Activated CD4-positive, alpha-beta T cell treated with anti-CD3 and anti-CD28 coated beads, Interleukin-2, amount 50 U/mL, for 24 hours (primary cell): ENCODE measurements at regions not wholly inside any gene's neighbourhood (a gene's known extent, or its start where the extent isn't known, plus 50 kb on each side); places are given as distances from the start of the nearest gene placed in this dataset.

Experiments used
- DNase-seq, 2 donors: peaks; one replicate each; pipeline ENCODE4 v3.0.0-alpha.2; 2020; ENCODE audit warnings: low read depth in 1 of 2, low spot score in 1 of 2

DNA sequence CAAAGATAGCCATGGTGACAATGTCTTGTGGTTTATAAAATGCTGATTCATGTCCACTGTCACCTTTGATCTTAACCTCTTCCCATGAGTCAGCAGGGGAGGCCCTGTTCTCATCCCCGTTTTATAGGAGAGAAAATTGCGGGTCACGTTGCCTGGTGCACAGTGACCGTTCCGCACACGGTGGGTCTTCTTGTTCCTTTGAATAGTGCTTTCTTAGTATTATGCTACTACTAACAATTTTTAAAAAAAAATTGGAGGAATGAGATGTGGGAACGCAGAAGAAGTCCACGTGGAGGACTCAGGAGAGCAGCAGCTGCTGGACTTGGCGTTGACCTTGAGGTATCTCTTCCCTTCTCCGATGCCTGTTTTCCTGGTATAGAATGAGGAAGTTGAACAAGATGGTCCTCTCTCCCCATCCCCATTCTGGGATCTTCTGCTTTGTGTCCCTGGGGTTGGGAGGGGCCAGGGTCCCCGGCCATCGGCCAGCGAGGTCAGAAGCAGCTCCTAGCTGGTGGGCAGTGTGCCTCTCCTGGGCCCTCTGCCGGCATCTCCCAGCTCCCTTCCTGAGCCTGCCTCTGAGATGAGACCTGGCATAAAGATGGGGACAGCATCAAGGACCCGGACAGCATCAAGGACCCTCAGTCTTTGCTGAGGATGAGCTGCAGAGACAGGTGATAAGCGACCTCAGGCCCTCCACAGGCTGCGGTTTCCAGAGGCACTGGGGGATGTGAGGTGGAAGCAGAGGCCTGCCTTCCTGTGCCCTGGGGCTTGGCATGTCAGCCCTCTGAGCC, 143.9 kb downstream of the C9orf50 start:
- no peak for DNase-seq

DNA sequence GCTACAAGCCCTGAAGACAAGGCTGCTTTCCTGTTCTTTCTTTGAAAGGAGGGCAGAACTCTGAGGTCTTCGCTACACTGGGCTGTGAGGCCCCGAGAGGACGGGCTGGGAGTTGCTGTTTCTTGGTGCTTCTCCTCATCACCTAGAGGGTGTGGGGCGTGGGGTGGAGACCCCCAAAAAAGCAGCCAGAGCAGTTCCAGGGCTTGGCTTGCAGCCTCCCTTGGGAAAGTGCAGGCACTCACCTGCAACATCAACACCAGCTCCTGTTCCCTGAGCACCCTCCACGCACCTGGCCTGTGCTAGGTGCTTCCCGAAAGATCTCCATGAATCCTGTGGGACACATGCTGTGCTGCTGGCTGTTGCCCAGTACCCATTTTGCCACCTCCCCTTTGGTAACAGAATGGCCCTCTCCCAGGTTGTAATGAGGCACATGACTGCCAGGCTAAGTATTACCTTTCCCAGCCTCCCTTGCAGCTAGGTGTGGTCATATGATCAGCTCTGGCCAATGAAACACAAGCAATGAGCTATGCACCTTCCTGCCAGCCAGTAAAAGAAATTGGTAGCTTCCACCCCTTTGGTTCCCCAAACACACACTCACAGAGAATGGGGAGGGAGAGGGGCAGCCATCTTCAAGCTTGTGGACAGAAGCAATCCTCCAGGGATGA, 146.0 kb downstream of the C9orf50 start:
- no peak for DNase-seq

DNA sequence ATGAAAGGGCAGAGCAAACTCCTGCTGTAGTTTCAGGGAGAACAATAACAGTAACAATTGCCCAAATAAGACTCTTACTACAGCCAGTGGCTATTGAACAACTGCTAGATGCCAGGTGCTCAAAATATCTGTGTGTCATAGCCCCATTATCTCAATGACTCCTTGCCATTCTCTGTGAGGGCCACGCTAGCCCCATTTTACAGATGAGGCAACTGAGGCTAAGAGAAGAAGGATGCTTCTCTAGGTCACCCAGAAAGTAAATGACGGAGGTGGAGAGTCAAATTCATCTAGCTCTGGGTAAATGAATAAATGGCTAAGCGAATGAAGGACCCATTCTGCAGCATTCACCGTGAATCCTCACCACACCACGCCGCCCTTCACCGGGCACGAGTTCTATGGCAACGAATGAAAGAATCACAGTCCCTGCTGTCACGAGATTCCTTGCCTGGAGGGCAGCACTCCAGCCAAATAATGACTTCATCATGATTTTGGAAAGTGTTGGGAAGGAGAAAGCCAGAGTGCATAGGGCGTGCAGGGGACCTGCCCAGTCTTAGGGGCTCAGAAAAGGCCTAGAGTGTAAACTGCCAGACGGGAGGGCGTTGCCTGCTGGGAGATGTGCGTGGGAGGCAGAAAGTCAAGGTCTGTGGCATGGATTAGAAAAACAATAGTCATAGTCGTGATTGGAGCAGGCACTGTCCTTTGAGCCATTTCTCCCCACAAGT, 147.2 kb downstream of the C9orf50 start:
- no peak for DNase-seq

DNA sequence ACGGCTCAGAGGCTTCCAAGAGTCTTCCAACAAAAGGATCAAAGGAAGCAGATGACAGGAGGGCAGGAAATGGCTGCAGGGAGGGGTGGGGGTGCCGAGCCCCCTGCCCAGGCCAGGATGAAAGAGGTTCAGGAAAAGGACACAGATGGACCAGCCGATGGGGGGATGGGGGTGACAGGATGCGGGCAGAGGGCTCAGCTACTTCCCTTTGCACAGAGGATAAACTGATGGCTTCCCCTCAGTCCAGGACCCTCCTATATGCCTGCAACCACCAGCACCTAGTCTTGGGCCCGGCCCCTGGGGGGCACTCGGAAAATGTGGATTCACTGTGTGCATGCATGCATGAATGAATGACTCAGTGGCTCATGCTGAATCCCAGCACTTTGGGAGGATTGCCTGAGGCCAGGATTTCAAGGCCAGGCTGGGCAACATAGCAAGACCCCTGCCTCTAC, 148.2 kb downstream of the C9orf50 start:
- DNase-seq = no peak

DNA sequence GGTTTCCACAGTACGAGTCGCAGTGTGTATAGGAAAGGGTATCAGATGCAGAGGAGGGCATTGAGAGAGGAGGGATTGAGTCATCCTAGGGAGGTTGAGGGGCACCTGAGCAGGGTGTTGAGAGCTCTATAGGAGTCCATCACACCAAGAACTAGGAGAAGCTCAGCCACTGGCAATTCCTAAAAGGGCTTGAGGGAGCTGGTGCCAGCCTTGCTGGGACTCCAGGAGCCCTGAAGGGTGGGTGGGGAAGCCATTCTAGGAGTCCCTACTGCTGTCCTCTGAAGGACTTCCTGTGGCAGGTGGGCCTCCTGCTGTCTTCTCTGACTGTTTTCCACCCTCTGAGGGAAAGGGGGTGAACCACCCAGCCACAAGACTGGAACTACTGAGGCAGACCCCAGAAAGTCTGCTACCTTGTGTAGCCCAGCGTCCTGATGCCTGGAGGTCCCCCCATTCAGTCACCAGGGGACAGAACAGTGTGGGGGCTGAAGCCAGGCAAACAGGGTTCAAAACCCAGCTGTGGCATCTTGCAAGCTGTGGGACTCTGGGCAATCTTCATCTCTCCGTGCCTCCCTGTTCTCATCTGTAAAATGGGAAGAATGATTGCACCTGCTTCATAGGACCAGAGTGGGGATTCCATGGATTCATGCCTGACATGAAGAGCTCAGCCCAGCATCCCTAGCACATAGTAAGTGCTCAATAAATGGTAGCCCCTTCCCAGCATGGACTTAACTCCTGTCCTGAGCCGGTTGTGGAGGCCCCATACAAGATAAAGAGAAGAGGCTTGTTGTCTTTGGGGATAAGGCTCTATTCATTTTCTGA, 149.5 kb downstream of the C9orf50 start:
- DNase-seq = no peak

DNA sequence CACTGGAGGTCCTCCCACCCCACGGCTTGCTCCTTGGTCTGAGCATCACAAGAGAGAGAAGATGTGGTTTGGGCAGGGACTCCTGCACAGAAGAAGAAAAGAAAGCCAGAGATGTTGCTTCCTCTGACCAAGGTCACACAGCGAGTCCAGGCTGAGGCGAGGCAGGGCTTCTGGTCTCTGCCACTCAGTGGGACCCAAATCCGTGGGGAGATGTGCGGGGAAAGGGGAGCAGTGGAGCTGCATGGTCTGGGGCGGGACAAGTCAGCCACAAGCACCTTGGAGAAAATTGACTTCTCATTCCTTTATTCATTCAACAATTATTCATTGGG, 150.9 kb downstream of the C9orf50 start:
- no peak for DNase-seq

DNA sequence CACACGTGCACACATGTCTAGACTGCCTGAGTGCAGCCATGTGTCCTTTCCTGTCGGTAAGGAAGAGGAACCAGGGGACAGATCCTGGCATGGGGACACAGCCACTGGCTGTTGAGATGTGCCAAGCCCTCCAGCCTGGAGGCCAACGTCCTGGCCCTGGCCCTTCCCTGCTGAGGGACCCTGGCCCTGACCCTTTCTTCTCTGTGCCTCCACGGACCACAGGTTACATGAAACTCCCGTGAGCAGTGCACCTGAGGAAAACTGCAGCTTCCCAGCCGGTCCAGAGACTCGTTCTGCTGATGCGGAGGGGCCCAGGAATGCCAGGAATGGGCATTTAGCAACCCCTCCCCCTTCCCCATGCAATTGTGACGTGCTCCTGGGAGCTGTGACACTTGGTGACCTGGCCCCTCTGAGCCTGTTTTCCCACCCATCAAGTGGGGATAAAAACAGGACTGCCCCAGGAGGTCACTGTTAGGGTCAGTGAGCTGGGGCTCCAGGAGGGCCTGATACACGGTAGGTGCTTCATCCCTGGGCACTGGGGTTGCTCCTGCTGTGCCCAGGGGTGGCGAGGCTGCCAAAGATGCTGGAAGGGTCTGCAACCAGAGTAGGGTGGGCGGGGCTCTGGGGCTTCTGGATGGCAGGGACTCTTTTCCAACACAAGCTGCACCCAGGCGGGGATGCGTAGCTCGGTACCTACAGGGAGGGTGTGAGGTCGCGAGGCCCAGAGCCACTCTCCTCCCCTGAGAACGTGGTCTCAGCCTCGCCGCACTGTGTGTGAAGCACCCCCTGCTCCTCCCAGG, 151.5 kb downstream of the C9orf50 start:
- no peak for DNase-seq

DNA sequence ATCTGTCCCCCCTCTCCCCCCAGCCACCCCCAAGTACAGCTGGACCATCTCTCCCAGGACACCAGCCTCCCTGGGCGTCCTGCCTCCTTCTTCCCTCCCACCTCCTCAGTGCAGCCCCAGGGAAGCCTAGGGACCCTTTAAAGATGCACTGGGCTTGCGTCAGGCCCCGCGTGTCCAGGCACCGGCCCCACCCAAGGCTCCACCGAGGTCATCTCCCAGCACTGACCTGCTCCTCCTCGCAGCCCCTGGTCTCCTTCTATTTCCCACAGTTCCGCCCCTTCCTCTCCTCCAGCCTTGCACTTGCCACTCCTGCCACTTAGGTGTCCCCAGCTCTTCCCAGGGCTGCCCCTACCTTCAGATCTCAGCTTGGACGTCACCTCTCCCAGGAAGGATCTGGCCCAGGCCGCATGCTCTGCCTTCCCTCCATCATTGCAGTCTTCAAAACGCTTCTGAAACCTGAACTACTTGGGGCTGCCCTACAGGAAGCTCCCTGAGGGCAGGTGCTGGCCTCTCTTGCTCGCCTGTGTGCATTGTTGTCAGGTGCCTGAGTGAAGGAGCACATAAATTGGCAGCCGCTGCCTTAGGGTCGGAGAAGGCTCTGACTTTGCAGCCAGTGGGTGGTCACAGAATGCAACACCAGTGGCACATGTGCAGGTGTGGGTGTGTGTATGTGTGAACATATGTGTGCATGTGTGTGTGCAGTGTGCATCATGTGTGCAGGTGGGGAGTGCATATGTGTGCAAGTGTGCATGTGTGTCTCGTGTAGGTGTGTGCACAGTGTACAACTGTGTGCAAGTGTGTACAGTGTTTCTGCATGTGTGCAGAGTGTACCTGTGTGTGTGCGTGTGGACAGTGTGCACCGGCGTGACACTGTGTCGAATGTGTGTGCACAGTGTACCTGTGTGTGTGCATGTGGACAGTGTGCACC, 152.9 kb downstream of the C9orf50 start:
- DNase-seq = no peak

DNA sequence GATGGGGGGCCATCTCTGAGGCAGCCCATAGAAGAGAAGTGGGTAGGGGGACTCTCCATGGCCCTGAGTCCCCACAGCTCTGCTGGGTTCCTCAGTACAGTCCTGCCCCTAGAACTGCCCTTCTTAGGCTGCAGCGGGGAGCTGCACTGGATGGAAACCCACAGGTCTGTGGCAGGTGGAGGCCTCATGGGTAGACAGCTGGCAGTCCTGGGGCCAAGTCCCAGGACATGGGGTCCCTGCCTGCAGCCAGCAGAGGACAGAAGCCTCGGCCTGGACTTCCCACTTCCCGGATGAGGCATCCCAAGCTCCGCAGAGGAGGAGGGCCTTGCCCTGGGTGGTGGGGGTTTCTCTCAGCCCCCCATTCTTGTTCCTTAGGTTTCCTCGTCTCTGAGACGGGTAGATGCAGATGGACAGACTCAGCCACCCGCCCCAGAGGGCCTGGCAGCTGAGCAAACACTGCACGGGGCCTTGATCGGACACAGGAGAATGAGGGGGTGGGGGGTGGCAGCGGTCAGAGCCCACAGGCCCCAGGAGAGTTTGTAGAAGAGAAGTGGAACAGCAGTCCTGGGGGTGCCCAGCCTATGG, 153.8 kb downstream of the C9orf50 start:
- no peak for DNase-seq

DNA sequence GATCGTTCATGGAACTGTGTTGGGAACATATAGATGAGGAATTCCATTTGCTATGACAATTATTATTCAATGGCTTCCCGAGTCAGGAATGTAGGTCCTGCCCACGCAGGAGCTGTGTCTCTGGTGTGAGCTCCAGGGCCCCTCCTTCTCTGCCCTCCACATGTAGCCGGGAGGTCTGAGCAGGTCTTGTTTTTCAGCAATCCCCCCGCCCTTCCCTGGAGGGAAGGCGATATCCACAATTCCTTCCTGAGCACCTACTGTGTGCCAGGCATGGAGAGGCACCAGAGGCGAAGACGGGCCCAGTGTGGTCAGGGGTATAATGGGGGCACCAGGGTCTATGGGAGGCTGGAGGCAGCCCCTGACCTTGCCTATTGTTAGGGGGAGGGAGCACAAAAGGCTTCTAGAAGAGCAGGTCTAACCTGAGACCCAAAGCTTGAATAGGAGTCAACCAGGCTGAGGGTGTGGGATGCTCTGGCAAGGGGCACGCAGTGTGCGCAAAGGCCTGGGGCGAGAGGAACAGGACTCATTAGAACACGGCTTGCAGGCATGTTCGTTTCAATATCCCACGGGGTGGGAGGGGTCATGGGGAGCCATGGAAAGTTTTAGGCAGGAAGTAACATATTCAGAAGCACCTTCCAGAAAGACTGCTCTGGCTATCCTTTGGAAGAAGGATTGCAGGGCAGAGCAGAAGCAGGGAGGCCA, 154.9 kb downstream of the C9orf50 start:
- DNase-seq = no peak

DNA sequence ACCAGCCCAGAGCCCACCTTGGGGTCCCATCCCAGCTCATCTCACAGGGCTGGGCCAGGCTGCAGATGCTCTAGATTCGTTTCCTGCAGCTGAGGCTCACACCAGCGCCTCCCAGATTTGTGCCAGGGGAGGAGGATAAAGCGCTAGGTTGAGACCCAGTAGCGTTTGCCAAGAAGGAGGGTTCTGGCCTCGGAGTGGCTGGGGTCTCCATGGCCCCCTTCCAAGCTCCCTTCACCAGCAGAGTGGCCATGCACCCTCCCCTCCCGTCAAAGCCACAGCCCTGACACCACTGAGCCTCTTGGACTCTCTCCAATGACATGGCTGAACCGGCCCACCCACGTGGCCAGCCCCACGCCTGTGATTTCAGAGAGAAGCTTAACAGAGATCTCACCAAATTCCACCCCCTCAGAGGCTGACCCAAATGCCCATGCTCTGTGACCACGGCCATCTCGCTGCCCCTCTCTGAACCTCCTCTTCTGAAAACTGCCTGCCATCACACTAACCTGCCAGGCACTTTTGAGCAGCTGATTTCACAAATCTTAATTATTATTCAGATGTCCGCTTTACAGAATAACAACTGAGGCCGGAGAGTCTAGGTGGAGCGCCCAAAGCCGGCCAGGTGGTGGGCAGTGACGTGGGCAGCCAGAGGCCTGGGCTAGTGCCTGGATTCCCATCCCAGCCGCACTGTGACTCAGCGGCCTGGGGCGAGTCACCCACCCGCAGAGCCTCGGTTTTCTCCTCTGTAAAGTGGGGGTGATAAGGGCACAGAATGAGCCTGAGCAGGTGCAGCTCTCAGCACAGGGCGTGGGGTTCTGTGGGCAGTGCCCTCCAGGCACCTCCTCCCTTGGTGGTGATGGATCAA, 155.7 kb downstream of the C9orf50 start:
- DNase-seq = no peak

DNA sequence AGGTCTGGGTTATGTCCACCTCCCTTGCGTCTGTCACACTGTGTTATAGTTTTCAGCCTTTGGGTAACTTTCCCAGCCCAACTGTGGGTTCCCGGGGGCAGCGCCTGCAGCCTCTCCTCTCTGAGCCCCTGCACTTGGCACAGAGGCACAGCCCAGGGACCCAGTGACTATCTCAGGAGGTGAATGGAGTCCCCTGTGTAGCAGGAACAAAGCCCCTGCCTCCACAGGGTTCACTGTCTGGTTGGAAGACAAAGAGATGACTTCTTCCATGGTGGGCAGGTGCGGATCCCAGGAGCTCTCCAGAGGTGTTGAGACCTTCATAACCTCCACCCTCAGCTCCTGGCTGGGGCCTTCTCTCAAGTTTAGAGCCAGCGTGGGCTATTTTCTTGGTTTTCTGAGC, 156.9 kb downstream of the C9orf50 start:
- no peak for DNase-seq

DNA sequence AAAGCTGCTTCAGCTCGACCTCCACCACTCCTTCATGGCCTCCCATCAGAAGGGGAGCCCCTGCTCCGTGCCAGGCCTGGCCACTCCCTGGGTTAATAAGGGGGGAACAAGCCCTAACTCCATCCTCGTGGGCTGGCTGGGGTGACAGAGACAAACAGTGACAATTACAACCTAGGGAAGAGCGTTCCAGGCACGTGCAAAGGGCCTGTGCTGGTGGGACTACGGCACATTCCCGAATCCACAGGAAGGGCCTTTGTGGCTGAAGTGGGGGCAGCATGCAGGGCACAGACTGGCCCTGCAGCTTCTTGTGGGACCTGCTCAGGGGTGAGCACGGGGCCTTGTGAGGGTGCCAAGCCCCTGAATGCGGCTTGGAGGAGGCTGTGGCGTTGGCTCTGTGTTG, 157.4 kb downstream of the C9orf50 start:
- DNase-seq = no peak

DNA sequence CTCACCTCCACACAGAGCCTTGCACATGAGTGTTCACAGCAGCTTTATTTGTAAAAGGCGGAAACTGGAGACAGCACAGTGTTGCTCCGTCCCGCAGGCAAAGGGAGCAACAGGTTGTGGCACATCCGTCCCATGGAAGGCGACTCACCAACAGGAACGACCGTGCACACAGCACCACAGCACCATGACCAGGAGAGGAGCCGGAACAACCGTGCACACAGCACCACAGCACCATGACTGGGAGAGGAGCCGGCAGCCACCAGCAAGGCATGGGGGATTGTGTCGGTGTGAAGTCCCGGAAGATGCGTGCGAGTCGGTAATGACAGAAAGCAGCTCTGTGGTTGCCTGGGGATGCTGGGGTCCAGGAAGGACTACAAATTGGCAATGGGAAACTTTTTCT, 158.5 kb downstream of the C9orf50 start:
- no peak for DNase-seq

DNA sequence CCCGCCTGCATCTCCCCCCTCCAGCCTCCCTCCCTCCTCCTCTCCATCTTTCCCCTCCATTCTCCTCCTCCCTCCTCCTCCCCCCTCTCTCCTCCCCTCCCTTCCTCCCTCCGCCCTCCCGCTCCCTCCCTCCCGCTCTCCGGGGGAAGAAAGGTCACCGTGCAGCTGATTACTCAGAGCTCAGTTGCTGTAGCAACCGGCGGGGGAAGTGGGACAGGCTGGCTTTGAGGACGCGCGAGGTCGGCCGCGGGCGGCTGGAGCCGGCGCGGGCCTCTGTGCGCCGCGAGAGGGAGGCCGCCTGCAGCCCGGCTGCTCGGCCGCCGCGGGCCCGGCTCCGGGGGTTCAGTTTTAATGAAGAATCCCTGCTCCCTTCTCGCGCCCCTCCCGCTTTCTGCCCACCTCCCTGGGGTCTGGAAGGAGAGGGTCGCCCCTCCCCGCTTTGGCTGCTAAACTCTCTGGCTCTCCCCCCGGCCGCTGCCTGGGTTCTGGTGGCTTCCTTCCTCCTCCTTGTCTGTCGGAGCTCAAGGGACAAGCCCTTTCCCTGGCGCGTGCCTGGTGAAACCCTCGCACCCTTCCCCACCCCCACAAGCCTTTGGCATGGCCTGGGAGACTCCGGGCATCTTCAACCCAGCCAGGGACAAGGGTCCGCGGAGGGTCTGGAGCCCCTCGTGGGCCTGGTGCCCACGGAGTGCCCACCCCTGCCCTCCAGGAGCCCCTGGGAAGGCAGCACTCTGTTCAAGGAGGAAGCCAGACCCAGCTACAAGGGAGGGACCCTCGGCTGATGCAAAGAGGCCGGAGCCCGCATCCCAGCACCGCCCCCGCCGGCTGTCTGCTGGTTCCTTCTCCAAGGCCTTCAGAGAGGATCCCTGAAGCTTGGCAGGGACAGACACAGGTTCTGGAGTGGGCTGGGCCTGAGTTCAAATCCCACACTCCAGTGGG, 160.3 kb downstream of the C9orf50 start:
- peak; percentile 55 to 86 for DNase-seq

DNA sequence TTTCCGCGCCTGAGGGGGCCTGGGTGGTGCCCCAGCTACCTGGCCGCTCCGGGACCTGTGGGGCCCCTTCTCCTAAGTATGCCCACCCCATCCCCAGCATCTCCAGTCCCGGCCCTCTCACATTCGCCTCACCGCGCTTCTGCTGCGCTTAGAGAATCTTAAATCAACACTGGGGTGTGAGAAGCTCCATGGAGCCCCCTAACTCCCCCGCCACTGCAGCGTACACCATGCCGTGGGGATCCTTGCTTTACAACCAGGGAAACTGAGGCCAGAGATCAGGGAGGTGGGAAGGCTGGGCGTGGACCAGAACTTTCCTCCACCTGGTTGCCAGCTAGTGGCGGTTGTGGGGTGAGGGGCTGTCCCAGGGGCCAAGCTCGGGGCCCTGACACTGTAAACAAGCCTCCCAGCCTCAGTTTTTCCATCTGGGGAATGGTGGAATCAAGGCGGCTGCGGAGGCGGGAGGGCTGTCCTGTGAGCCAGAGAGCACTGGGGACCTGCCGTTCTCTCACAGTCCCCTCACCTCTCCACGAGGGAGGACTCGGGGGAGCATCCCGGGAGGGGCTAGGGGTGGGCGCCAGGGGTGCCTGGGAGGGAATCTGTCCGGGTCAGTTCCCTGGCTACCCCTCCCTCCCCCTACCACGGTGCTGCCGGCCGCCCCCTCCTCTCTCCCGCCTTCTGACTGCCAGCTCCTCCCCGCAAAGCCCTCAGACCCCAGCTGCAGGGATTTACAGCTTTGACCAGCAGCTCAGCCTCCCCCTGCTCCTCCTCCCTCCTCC, 161.2 kb downstream of the C9orf50 start:
- DNase-seq = peak in 1 of 2 donors; percentile 40
